ENCODE measurements at regions not wholly inside any gene's neighbourhood (a gene's known extent, or its start where the extent isn't known, plus 50 kb on each side); places are given as distances from the start of the nearest gene placed in this dataset.

DNA sequence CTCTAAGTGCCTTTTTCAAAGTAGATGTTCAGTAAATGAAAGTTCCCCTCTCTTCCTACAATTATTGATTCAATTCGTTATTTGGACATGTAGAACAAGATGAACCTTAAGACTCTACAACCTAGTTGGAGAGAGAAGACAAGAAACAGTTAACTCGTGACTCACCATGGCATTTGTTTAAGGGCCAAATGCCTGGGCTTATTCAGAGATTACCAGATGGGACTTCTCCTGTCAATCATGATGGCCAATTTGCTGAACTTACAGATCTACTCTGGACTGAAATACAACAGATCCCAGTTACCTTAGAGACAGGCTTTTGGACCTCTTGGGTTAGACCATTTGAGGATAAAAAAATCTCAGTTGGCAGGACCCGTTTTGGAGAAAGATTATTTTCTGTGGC lies 93.5 kb downstream of the C1orf94 start:
- Histone ChIP-seq H3K27ac (no peak overlapping the region), H3K4me3 (no peak overlapping the region), H3K27me3 (no peaks in the 10 kb centered on the region), H3K4me1 (no peaks in the 10 kb centered on the region), H3K36me3 (no peaks in the 10 kb centered on the region), H3K9me3 (no peaks in the 10 kb centered on the region)
- 54 to 59% methylated on average over 3 of the region's 3 CpGs for WGBS, 2 donors
- DNase-seq (ENCODE audit: low spot score in 2 of 2): no peak
- TF ChIP-seq EP300 (IDR thresholded peaks at IDR 0.05) (no peak), POLR2A (IDR thresholded peaks at IDR 0.05) (no peak)
- TF ChIP-seq, protein P1, sequence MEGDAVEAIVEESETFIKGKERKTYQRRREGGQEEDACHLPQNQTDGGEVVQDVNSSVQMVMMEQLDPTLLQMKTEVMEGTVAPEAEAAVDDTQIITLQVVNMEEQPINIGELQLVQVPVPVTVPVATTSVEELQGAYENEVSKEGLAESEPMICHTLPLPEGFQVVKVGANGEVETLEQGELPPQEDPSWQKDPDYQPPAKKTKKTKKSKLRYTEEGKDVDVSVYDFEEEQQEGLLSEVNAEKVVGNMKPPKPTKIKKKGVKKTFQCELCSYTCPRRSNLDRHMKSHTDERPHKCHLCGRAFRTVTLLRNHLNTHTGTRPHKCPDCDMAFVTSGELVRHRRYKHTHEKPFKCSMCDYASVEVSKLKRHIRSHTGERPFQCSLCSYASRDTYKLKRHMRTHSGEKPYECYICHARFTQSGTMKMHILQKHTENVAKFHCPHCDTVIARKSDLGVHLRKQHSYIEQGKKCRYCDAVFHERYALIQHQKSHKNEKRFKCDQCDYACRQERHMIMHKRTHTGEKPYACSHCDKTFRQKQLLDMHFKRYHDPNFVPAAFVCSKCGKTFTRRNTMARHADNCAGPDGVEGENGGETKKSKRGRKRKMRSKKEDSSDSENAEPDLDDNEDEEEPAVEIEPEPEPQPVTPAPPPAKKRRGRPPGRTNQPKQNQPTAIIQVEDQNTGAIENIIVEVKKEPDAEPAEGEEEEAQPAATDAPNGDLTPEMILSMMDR (IDR thresholded peaks at IDR 0.05): no peak

DNA sequence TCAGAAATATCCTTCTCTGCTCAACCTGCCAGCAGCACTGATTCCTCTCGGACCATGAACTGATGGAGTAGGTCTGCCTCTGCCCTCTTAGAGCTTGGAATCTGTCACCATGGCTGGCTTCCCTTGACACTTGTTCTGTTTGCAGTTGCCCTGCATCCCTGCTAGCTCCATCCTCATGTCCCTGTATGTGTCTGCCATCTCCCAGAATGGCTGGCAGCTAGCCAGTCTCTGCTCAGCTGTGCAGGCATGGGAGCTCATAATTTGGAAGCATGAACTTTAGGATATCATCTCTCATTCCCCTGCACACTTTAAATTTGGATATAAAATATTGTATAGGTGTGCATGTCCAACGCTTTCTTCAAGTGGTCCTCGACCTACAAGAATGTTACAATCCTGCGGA lies 95.4 kb downstream of the C1orf94 start:
- DNase-seq (ENCODE audit: low spot score in 2 of 2): no peak
- TF ChIP-seq, protein P1 (IDR thresholded peaks at IDR 0.05): no peak
- TF ChIP-seq EP300 (IDR thresholded peaks at IDR 0.05) (no peak), POLR2A (IDR thresholded peaks at IDR 0.05) (no peak)
- H3K27me3 ChIP-seq: no peaks in the 10 kb centered on the region
- H3K9me3 ChIP-seq: no peaks in the 10 kb centered on the region
- WGBS, 2 donors: 76 to 81% methylated on average over 4 of the region's 4 CpGs
- H3K36me3 ChIP-seq: no peaks in the 10 kb centered on the region
- no peaks in the 10 kb centered on the region for H3K4me1 ChIP-seq
- H3K4me3 ChIP-seq: no peak overlapping the region
- no peak overlapping the region for H3K27ac ChIP-seq

DNA sequence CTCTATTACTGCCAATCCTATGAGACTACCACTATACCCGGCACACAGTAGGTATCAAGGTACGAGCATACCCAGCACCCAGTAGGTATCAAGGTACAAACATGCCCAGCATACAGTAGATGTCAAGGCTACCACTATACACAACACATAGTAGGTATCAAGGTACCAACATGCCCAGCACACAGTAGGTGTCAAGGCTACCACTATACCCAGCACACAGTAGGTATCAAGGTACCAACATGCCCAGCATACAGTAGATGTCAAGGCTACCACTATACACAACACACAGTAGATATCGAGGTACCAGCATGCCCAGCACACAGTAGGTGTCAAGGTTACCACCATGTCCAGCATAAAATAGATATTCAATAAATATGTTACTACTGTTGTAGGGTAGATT lies 98.4 kb downstream of the C1orf94 start:
- Histone ChIP-seq H3K27me3 (no peaks in the 10 kb centered on the region), H3K27ac (no peak overlapping the region), H3K9me3 (no peaks in the 10 kb centered on the region), H3K4me3 (no peak overlapping the region), H3K4me1 (no peaks in the 10 kb centered on the region), H3K36me3 (no peaks in the 10 kb centered on the region)
- WGBS, 2 donors: 95 to 98% methylated on average over 3 of the region's 3 CpGs
- TF ChIP-seq POLR2A (IDR thresholded peaks at IDR 0.05) (no peak), EP300 (IDR thresholded peaks at IDR 0.05) (no peak)
- TF ChIP-seq, protein P1 (IDR thresholded peaks at IDR 0.05): no peak
- DNase-seq (ENCODE audit: low spot score in 2 of 2): no peak

DNA sequence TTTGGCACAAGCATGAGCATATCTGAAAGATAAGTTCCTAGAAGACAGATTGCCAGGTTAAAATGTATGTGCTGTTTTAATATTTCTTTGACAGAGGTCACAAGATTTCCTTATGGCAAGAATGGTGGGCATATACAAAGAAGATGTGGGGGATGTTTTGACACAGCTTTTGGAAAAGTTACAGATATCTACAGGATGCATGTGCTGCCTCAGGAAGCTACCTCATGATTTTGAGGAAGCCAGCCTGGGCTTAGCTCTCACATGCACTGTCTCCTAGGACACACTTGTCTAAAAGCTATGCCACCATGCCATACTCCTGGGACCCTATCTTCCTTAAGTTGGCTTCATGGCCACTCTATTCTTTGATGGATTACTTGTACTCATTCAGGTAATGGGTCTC lies 99.9 kb downstream of the C1orf94 start:
- no peaks in the 10 kb centered on the region for H3K36me3 ChIP-seq
- H3K4me3 ChIP-seq: no peak overlapping the region
- no peaks in the 10 kb centered on the region for H3K9me3 ChIP-seq
- no peak for DNase-seq (ENCODE audit: low spot score in 2 of 2)
- TF ChIP-seq, protein P1 (IDR thresholded peaks at IDR 0.05): no peak
- TF ChIP-seq POLR2A (IDR thresholded peaks at IDR 0.05) (no peak), EP300 (IDR thresholded peaks at IDR 0.05) (no peak)
- no peaks in the 10 kb centered on the region for H3K4me1 ChIP-seq
- H3K27me3 ChIP-seq: no peaks in the 10 kb centered on the region
- no peak overlapping the region for H3K27ac ChIP-seq

DNA sequence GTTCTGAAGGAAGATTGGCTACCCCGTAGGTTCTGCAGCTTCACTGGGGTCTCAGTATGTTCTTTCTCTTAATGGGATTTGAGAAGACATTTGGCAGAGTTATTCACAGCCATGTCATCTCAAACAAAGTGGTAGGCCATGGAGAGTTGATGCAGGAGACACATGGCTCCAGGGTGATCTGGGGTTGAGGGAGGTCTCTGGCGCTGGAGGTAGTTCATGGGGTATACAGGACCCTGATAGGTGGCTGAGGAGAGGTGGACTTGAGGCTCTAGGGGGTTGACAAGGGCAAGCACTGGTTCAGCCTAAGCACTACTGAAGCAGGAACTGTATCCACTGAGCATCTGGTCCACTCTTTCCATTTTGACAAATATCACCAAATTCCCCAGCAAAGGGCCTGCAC lies 100.4 kb downstream of the C1orf94 start:
- H3K36me3 ChIP-seq: no peaks in the 10 kb centered on the region
- H3K27me3 ChIP-seq: no peaks in the 10 kb centered on the region
- no peaks in the 10 kb centered on the region for H3K9me3 ChIP-seq
- WGBS, 2 donors: 83% methylated on average over 2 of the region's 2 CpGs
- no peak overlapping the region for H3K27ac ChIP-seq
- H3K4me1 ChIP-seq: no peaks in the 10 kb centered on the region
- H3K4me3 ChIP-seq: no peak overlapping the region
- DNase-seq (ENCODE audit: low spot score in 2 of 2): no peak
- TF ChIP-seq POLR2A (IDR thresholded peaks at IDR 0.05) (no peak), EP300 (IDR thresholded peaks at IDR 0.05) (no peak)
- TF ChIP-seq, protein P1 (IDR thresholded peaks at IDR 0.05): no peak
